NCI-H524 (cell line): ENCODE measurements at regions not wholly inside any gene's neighbourhood (a gene's known extent, or its start where the extent isn't known, plus 50 kb on each side); places are given as distances from the start of the nearest gene placed in this dataset.
"Not testable (repeated sequence)": the region's sequence is repeated elsewhere in the genome, so short reads cannot be mapped to it uniquely, and the experiment has no call there.

Experiments used
- DNase-seq, 2 experiments: peaks; one replicate each; lab custom pipeline; 2025; lab: John Stamatoyannopoulos, UW

DNA sequence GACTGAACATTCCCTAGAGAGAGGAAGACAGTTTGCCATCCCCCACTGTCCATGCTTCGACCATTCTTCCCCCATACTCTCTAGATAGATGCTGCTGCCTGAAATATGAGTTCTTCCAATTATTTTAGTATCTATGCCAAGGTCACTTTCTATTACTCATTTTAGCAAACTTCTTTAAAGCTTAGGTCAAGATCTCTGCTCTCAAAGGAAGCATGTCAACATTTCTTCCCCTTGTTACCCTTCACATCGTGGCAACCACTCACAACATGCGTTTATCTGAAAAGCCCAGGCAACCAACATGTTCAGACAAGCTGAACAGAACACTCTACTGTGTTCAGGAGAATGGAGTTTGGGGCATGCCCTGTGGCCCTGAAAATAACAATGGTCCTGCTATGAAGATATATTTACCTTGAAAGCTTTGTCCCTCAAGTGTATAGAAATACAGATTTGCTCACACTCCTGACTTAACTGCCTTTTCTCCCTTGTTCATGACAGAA, 138.4 kb upstream of the KIF2A start:
- DNase-seq: no peak

DNA sequence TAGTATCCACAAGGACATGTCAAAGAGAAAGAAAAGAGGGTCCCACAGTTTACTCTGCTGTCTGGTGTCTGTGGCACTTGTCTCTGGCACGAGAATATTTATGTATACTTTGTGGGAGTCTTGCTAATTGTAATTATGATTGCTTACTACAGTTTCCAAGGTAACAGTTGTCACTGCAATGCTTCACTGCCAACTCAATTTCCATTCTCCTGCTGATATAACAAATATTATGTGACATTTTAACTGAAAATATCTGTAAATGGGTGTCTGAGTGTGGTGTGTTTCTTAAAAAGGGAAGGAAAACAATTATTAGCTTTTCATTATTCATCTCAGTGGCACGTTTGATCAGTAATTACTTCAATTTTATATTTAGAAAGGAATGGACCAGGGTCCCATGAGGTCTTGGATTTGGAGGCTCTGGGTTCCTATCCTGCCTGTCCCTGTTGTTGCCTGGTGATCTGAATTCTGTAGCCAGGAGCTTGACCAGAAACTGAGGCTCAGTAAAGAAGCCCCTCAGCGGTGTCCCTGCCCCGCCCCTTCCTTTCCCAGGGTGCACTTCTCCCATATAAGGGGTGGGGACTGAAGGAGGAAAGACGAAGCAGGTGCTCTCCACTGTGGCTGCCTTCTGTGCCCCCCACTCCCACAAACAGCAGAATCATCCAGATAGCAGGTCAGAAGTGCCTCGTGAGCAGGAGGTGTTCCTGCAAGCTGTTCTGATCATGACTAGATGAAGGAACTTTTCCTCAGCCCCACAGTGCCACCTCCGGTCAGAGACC, 137.3 kb upstream of the KIF2A start:
- no peak for DNase-seq

DNA sequence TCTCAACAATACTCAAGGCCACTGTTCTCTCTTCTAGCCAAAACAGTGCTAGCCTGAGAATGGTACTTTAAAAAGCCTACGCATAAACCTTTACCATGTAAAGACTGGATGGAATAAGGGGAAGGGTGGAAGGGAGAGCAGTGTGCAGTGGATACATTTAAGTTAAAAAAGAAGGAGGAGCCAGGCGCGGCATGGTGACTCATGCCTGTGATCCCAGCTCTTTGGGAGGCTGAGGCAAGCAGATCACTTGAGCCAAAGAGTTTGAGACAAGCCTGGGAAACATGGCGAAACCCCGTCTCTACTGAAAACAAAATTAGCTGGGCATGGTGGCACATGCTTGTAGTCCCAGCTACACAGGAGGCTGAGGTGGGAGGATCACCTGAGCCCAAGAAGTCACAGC, 127.7 kb upstream of the KIF2A start:
- no peak for DNase-seq

GRCh38 chr5:62182802-62183201, 123.2 kb upstream of the KIF2A start:
- no peak for DNase-seq

DNA sequence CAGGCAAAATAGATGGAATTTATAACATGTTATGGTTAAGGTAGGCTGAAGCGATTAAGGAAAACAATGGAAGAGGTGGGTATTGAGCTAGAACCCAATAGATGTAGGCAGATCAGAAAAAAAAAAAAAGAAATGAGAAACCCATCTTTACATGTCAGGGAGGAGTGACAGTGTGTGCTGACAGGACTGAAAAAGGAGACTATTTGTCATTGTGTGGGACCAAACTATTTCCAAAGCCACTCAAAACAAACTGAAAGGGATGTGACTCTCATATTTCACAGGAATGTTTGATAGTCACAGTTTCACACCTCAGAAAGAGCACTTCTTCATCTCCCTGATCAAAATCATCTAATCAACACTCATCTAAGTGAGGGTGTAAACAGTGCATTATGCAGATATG, 122.3 kb upstream of the KIF2A start:
- no peak for DNase-seq

DNA sequence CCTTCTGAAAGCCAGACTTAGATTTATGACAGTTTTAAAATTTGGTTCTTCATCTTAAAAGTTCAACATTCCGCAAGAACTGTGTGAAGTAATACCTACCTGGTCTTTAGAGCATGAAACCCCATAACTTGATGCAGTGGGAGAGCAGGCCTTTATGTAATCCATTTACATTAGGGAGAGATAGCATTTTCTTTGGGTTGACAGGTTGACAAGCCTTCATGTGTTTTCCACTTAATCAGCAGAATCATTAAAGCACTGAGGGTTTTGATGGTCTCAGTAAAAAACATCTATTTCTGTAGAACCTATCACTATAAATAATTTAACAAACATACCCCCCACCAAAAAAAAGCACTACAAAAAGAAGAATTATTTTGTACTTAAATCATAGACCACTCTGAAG, 121.6 kb upstream of the KIF2A start:
- no peak for DNase-seq

GRCh38 chr5:62190173-62190572, 115.8 kb upstream of the KIF2A start:
- no peak for DNase-seq

DNA sequence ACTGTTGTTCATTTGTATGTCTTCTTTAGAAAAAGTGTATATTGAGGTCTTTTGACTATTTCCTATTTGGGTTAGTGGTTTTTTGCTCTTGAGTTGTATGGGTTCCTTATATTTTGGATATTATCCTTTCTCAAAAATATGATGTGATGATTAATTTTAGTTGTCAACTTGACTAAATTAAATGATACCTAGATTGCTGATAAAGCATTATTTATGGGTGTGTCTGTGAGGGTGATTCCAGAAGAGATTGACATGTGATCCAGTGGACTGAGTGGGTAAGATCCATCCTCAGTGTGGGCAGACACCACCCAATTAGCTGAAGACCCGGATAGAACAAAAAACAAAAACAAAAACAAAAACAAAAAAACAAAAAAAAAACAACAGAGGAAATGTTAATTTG, 115.1 kb upstream of the KIF2A start:
- no peak for DNase-seq

DNA sequence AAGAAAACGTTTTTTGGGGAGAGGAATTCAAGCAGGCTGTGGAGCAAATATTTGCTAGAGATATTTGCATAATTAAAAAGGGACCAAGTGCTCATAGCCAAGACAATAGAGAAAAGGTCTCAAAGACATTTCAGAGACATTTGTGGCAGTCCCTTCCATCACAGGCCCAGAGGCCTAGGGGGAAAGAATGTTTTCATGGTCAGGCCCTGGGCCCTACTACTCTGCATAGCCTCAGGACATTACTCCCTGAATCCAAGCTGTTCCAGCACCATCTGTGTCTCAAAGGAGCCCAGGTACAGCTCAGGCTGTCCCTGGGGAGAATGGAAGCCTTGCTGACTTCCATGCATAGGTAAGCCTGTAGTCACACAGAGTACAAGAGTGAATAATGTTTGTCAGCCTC, 113.0 kb upstream of the KIF2A start:
- DNase-seq: no peak

DNA sequence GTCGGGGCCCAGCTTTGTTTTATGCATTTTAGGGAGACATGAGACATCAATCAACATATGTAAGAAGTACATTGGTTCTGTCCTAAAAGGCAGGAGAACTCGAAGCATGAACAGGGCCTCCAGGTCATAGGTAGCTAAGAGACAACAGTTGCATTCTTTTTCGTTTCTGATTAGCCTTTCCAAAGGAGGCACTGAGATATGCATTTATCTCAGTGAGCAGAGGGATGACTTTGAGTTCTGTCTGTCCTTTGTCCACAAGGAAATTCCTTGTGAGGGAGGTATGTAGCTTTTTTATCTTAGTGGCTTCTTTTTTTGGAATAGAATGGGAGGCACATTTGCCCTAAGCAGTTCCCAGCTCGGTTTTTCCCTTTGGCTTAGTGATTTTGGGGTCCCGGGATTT, 109.5 kb upstream of the KIF2A start:
- not testable (repeated sequence) for DNase-seq

DNA sequence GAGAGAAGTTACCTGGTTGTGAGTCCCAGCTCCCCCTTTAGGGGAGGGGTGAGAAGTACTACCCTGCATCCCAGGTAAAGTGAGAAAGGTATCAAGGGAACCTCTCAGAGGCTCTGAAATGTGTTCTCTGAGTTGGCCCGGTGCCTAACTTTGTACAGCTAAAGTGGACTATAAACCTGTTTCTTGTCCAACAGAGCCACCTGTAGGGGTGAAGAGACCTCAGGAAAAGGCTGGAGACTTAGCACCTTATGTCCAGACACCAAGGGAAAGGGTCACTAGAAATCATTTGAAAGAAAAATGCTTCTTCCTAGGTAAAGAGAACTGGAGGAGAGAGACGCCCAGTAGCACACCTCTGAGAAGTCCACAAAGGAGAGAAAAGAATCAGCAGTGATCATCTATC, 108.3 kb upstream of the KIF2A start:
- no peak for DNase-seq

GRCh38 chr5:62198421-62198820, 107.6 kb upstream of the KIF2A start:
- DNase-seq: no peak

DNA sequence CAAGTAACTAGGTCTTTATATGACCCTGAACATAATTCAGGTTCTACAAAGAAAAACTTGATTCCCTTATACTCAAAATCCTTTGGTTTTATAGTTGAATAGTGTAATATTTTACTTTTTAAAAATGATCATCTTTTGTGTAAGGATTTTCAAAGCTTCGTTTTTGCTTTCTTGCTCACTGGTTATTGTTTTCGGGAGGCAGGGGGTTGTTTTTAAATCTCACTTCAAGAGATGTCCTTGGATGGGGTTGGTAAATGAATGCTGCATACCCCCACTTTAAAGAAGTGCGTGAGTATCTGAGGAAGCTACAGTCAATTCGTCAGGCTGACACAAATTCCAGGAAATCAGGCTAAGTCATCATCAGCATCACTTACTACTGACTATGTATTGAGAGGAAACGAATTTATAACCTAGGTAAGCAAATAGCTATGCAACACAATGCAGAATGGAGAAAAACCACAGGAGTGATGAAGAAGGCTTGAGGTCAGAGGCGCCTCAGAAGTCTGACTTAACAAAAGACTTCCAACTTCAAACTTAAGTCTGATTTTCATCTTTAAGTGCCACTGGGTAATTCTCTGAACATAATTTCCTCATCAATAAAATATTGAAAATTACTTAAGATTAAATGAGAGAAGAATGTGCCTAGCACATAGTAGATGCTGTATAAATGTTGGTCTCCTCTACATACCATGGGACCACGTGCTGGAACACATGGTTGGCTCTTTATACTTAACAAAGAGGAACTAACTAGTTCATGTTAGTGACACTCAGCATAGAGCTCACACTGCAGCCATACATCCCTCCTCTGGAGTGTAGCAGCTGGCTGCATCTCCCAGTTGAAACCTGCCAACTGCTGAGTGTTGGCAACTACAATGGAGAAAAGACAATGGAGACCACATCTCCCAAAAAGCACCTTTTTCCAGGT, 106.0 kb upstream of the KIF2A start:
- no peak for DNase-seq

GRCh38 chr5:62206150-62206829, 99.7 kb upstream of the KIF2A start:
- peak; percentile 17 to 26 for DNase-seq

- no peak for DNase-seq
Observed at GRCh38 chr5:62208218-62208852, 97.7 kb upstream of the KIF2A start.

GRCh38 chr5:62211405-62211804, 94.6 kb upstream of the KIF2A start:
- DNase-seq: no peak

DNA sequence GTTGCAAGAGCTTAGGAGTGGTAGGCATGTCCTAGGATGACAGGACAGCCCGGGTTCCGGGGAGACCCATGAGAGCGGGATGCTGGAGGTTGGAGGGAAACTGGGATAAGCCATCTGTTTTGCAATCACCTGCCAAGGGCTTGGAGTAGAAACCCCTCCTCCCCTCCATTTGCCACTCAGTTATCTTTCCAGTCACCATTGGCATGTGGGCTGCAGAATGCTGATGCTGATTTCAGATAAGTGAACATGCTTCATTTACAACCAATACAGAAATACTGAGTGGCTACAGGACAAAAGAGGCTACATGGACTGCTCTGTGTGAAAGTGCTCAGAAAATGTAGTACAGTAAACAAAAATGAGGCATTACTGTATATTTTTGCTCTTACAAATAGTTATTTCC, 93.4 kb upstream of the KIF2A start:
- DNase-seq: no peak

DNA sequence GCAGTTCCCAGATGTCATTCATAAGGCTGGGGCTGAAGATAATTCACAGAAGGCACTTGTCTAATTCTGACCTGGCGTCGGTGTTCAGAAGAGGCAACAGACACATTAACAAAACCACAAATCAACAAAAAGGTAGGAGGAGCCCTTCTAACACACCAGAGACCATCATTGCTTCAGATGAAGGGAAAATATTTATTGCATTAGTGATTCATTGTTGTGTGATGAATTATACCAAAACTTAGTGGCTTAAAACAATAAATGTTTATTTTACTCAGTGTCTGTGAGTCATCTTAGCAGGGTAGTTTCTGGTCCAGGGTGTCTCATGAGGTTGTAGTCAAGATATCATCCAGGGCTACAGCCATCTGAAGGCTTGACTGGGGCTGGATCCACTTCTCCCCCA, 91.3 kb upstream of the KIF2A start:
- no peak for DNase-seq

GRCh38 chr5:62216603-62217002, 89.4 kb upstream of the KIF2A start:
- DNase-seq: not testable (repeated sequence)

DNA sequence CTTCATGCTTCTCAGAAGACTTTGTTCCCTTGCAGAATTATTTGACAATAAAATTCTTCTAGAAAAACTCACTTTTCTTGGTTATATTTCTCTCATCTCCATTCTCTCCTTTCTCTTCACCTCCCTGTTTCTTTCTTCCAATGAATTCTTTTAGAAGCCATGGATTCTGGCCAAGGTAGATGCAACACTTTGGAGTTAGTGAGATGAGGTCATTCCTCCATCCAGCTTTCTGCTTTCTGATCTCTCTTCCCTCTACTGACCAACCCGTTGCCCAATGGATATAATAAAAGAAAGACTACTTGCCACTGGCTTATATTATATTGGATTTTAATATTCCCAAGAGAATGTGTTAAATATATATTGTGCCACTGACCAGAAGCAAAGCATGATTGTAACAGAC, 88.9 kb upstream of the KIF2A start:
- DNase-seq: not testable (repeated sequence)

- not testable (repeated sequence) for DNase-seq
Observed at GRCh38 chr5:62218860-62219259, 87.1 kb upstream of the KIF2A start.

- not testable (repeated sequence) for DNase-seq
Observed at GRCh38 chr5:62221881-62222280, 84.1 kb upstream of the KIF2A start.
